Endothelial cell of umbilical vein (primary cell): ENCODE measurements at regions not wholly inside any gene's neighbourhood (a gene's known extent, or its start where the extent isn't known, plus 50 kb on each side); places are given as distances from the start of the nearest gene placed in this dataset.

Source experiments
- BruUV-seq: library from RNA; stranded (reverse); fragments of 400-500 nt; replicated peaks from 2 replicates; lab custom pipeline; 2021; lab: Mats Ljungman, UMichigan
- CTCF ChIA-PET: fragments of 300-600, 350-600 bp; sonication (Branson Sonifier 250); formaldehyde crosslinking; loops from one replicate; lab custom pipeline; 2021; ENCODE audit warnings: antibody characterized with exemption, inconsistent platforms; lab: Charles Lee
- POLR2A ChIA-PET: fragments of 300-600, 350-600 bp; sonication (Branson Sonifier 250); formaldehyde crosslinking; loops from one replicate; lab custom pipeline; 2021; ENCODE audit warnings: antibody characterized with exemption, inconsistent platforms; lab: Charles Lee
- DNase-seq: peaks from one replicate; pipeline ENCODE4 v3.0.0-alpha.2; 2011; ENCODE audit warnings: low read depth, low spot score
- FAIRE-seq: peaks from 2 replicates; lab custom pipeline; 2011; peaks lifted over from hg19 to GRCh38; lab: Jason Lieb, UNC
- H2AFZ ChIP-seq: 2 replicates; pipeline ENCODE4 v1.6.0; 2012; ENCODE audit warnings: low read depth, low read length, control low read depth, inconsistent platforms
- H3K27ac ChIP-seq: 2 replicates; pipeline ENCODE4 v1.5.1; 2011; ENCODE audit warnings: low read depth, mild to moderate bottlenecking, control low read depth, low read length, moderate library complexity; ENCODE audit not compliant: insufficient read depth
- H3K27me3 ChIP-seq, 2 experiments: 2 replicates each; pipeline versions ENCODE4 v1.6.0 to v1.6.1; 2011; ENCODE audit warnings: low read length in 2 of 2, mixed read lengths in 1 of 2; ENCODE audit not compliant: control insufficient read depth in 2 of 2, insufficient read depth in 2 of 2
- H3K36me3 ChIP-seq, 2 experiments: 2 replicates in 1 of 2; 3 replicates in 1 of 2; pipeline ENCODE4 v1.5.1; 2011; ENCODE audit warnings: low read length in 2 of 2, mild to moderate bottlenecking in 1 of 2, moderate library complexity in 1 of 2; ENCODE audit not compliant: control insufficient read depth in 2 of 2, insufficient read depth in 2 of 2; ENCODE audit errors: extremely low read depth in 1 of 2
- H3K4me1 ChIP-seq: 3 replicates; pipeline ENCODE4 v1.5.1; 2011; ENCODE audit warnings: mild to moderate bottlenecking, low read length; ENCODE audit not compliant: control insufficient read depth, insufficient read depth; ENCODE audit errors: extremely low read depth
- H3K4me2 ChIP-seq: 2 replicates; pipeline ENCODE4 v1.6.1; 2011; ENCODE audit warnings: low read length, control low read depth, mixed read lengths; ENCODE audit not compliant: insufficient read depth
- H3K4me3 ChIP-seq, 3 experiments: fragments of 200-600 bp in 1 of 3; sonication (generic), shearing (Covaris generic) in 1 of 3; replicated peaks in 1 of 3; 2 replicates each; pipeline ENCODE4 v1.5.1; 2011 to 2016; ENCODE audit warnings: control low read depth in 3 of 3, low read length in 3 of 3, mild to moderate bottlenecking in 2 of 3, inconsistent platforms in 1 of 3, low read depth in 1 of 3, moderate library complexity in 1 of 3; ENCODE audit not compliant: insufficient read depth in 1 of 3
- H3K79me2 ChIP-seq: 2 replicates; pipeline ENCODE4 v1.6.0; 2012; ENCODE audit warnings: low read length, inconsistent platforms; ENCODE audit not compliant: control insufficient read depth, insufficient read depth
- H3K9ac ChIP-seq: replicated peaks from 2 replicates; pipeline ENCODE3; 2011; ENCODE audit warnings: low read length, control low read depth; ENCODE audit not compliant: insufficient read depth; ENCODE audit errors: extremely low read depth
- H3K9me1 ChIP-seq: replicated peaks from 3 replicates; pipeline ENCODE4 v1.6.0; 2011; ENCODE audit warnings: mild to moderate bottlenecking, low read length; ENCODE audit not compliant: control insufficient read depth, insufficient read depth; ENCODE audit errors: extremely low read depth
- H3K9me3 ChIP-seq: replicated peaks from 2 replicates; pipeline ENCODE4 v1.5.1; 2012; ENCODE audit warnings: low read length, inconsistent platforms; ENCODE audit not compliant: control insufficient read depth, insufficient read depth
- H4K20me1 ChIP-seq: replicated peaks from 2 replicates; pipeline ENCODE3; 2011; ENCODE audit warnings: mild to moderate bottlenecking, low read length; ENCODE audit not compliant: control insufficient read depth, insufficient read depth; ENCODE audit errors: extremely low read depth
- EZH2 ChIP-seq: IDR thresholded peaks from 2 replicates; pipeline ENCODE4 v1.6.1; 2012; ENCODE audit warnings: borderline replicate concordance, low read depth, mild to moderate bottlenecking, moderate library complexity, low read length, inconsistent platforms; ENCODE audit not compliant: severe bottlenecking
- FOS ChIP-seq: IDR thresholded peaks from 2 replicates; pipeline ENCODE4 v1.6.1; 2011; ENCODE audit warnings: mild to moderate bottlenecking, low read length, moderate library complexity, borderline replicate concordance; ENCODE audit not compliant: insufficient read depth
- GATA2 ChIP-seq: IDR thresholded peaks from 2 replicates; pipeline ENCODE4 v1.7.0; 2011; ENCODE audit warnings: low read depth, mild to moderate bottlenecking, moderate library complexity, mixed read lengths, low read length; ENCODE audit not compliant: insufficient read length, insufficient read depth
- JUN ChIP-seq: IDR thresholded peaks from 2 replicates; pipeline ENCODE4 v1.6.1; 2011; ENCODE audit warnings: borderline replicate concordance, low read depth; ENCODE audit not compliant: insufficient read length, insufficient read depth
- MYC ChIP-seq: IDR thresholded peaks from one replicate; pipeline ENCODE4 v1.6.1; 2011; ENCODE audit warnings: mild to moderate bottlenecking, low read depth, low read length
- POLR2A ChIP-seq: IDR thresholded peaks from 2 replicates; pipeline ENCODE4 v1.6.1; 2012; ENCODE audit warnings: low read depth, mild to moderate bottlenecking, control low read depth, low read length
- POLR2AphosphoS5 ChIP-seq: IDR thresholded peaks from 2 replicates; pipeline ENCODE4 v1.6.1; 2012; ENCODE audit warnings: low read depth, mild to moderate bottlenecking, control low read depth, low read length, moderate library complexity; ENCODE audit not compliant: insufficient read depth
- dilution Hi-C: fragments of 300-500 bp; cut with MboI; formaldehyde crosslinking; loops from one replicate; pipeline ENCODE4 v1.15.0; 2019; ENCODE audit warnings: low sequenced_read_pairs; ENCODE audit not compliant: extremely low pct_ligation_motif_present
- intact Hi-C: fragments of 100-400 bp; cut with micrococcal nuclease; formaldehyde crosslinking; loops from one replicate; pipeline ENCODE4 v1.10.0; 2022
- TF ChIP-seq, protein P1 (sequence below), 2 donors: IDR thresholded peaks; 1 replicate in 1 of 2; 2 replicates in 1 of 2; pipeline ENCODE4 v1.5.1; 2011; ENCODE audit warnings: low read length in 2 of 2, mild to moderate bottlenecking in 2 of 2, moderate library complexity in 2 of 2, control low read depth in 1 of 2, inconsistent platforms in 1 of 2, low read depth in 1 of 2; ENCODE audit not compliant: insufficient read depth in 1 of 2; ENCODE audit errors: extremely low read depth in 1 of 2
- TF ChIP-seq, protein P2 (sequence below): IDR thresholded peaks from 2 replicates; pipeline ENCODE4 v1.6.1; 2011; ENCODE audit not compliant: insufficient read depth, insufficient read length

DNA sequence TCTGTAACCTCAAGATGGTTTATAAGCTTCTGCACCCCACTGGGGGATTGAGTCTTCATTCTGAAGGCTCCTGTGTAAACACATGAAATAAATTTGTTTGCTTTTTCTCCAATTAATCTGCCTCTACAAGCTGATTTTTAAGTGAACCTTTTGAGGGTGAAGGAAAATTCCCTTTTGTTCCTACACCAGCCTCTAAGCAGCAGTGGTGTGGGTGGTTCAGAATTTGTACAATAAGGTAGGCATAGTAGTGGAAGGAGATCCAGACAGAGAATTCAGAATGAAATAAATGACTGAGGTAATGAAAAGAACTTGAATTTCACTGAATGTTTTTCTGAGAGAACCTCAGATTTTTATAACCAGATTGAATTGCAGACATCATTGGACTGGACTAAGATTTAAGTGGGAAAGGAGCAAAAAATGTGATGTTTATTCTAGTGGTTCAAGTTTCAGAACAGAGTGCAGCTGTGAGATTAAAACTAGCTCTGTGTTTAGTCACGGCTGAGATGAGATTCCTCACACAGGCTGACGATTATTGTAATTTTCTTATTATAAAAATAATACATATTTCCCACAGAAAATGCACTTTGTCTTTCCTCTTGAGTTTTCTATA, 1162.2 kb downstream of the TYW1 start:
- Histone ChIP-seq H3K9ac (no peak overlapping the region), H3K27me3 (no peaks in the 10 kb centered on the region), H4K20me1 (no peaks in the 10 kb centered on the region), H3K36me3 (no peaks in the 10 kb centered on the region), H2AFZ (no peak overlapping the region), H3K4me2 (no peak overlapping the region), H3K9me1 (no peaks in the 10 kb centered on the region), H3K4me1 (no peaks in the 10 kb centered on the region), H3K9me3 (peaks cover 5% of the 10 kb centered on the region), H3K27ac (no peak overlapping the region), H3K79me2 (no peaks in the 10 kb centered on the region), H3K4me3 (no peak overlapping the region)
- ChIA-PET POLR2A (no interaction called here), CTCF (no interaction called here)
- TF ChIP-seq POLR2AphosphoS5 (no peak), JUN (no peak), EZH2 (no peak), FOS (no peak), GATA2 (no peak), MYC (no peak), POLR2A (no peak)
- TF ChIP-seq, protein P1, sequence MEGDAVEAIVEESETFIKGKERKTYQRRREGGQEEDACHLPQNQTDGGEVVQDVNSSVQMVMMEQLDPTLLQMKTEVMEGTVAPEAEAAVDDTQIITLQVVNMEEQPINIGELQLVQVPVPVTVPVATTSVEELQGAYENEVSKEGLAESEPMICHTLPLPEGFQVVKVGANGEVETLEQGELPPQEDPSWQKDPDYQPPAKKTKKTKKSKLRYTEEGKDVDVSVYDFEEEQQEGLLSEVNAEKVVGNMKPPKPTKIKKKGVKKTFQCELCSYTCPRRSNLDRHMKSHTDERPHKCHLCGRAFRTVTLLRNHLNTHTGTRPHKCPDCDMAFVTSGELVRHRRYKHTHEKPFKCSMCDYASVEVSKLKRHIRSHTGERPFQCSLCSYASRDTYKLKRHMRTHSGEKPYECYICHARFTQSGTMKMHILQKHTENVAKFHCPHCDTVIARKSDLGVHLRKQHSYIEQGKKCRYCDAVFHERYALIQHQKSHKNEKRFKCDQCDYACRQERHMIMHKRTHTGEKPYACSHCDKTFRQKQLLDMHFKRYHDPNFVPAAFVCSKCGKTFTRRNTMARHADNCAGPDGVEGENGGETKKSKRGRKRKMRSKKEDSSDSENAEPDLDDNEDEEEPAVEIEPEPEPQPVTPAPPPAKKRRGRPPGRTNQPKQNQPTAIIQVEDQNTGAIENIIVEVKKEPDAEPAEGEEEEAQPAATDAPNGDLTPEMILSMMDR (IDR thresholded peaks at IDR 0.05; ENCODE audit: extremely low read depth in 1 of 2, insufficient read depth in 1 of 2, low read depth in 1 of 2, low read length in 2 of 2): no peak
- TF ChIP-seq, protein P2, sequence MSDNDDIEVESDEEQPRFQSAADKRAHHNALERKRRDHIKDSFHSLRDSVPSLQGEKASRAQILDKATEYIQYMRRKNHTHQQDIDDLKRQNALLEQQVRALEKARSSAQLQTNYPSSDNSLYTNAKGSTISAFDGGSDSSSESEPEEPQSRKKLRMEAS: no peak
- BruUV-seq: no TSS peak
- DNase-seq (no peak), FAIRE-seq (no peak)
- intact Hi-C loops: no loop called here
- dilution Hi-C loops: no loop called here
